ENCODE measurements at regions not wholly inside any gene's neighbourhood (a gene's known extent, or its start where the extent isn't known, plus 50 kb on each side); places are given as distances from the start of the nearest gene placed in this dataset.

GRCh38 chr5:104267320-104268015, 704.9 kb upstream of the NUDT12 start:
- Histone ChIP-seq H3K36me3 (ENCODE audit: control insufficient read depth in 1 of 2, insufficient read depth in 2 of 2, low read length in 2 of 2) (no peaks in the 10 kb centered on the region), H4K20me1 (ENCODE audit: insufficient read depth) (no peaks in the 10 kb centered on the region), H3K9me2 (ENCODE audit: insufficient read depth) (no peaks in the 10 kb centered on the region), H3K27me3 (ENCODE audit: insufficient read depth, low read length) (no peaks in the 10 kb centered on the region), H3K4me2 (ENCODE audit: low read length) (no peak overlapping the region), H3K4me1 (ENCODE audit: control insufficient read depth in 1 of 2, insufficient read depth in 2 of 2, low read length in 2 of 2) (0 out of 4 replicates have a peak, but pooled peaks cover 0 to 3% of the 10 kb centered on the region in 2 experiments), H2AFZ (ENCODE audit: low read depth, low read length, poor library complexity, severe bottlenecking) (no peak overlapping the region), H3K79me2 (ENCODE audit: insufficient read depth, low read length) (no peaks in the 10 kb centered on the region), H3K4me3 (replicated peaks in 1 of 2; ENCODE audit: low read depth in 1 of 2, low read length in 2 of 2) (no peak overlapping the region), H3K27ac (ENCODE audit: low read depth, low read length) (no peak overlapping the region), H3K9me3 (ENCODE audit: control insufficient read depth in 1 of 2, insufficient read depth in 1 of 2, low read depth in 1 of 2, low read length in 2 of 2) (no peaks in the 10 kb centered on the region), H3K9ac (ENCODE audit: low read length) (no peak overlapping the region)
- intact Hi-C loops (cut with micrococcal nuclease): no loop called here
- no peak for ATAC-seq
- no peak for DNase-seq (ENCODE audit: low read depth, low spot score)
- ChIA-PET POLR2A (no interaction called here), CTCF (no interaction called here), RAD21 (ENCODE audit: low non-redundant PET in 1 of 2, low total read pairs in 2 of 2, uncharacterized antibody in 2 of 2, unreplicated experiment in 2 of 2) (no interaction called here)
- TF ChIP-seq EGR1 (IDR thresholded peaks at IDR 0.05; ENCODE audit: low read depth) (no peak), EZH2phosphoT487 (IDR thresholded peaks at IDR 0.05; ENCODE audit: borderline replicate concordance) (no peak), ZNF274 (IDR thresholded peaks at IDR 0.05; ENCODE audit: low read depth, low read length) (no peak)
- BruUV-seq (replicated peaks): no TSS peak

GRCh38 chr5:104266161-104266560, 703.6 kb upstream of the NUDT12 start:
- Histone ChIP-seq H3K27ac (ENCODE audit: low read depth, low read length) (no peak overlapping the region), H3K36me3 (ENCODE audit: control insufficient read depth in 1 of 2, insufficient read depth in 2 of 2, low read length in 2 of 2) (no peaks in the 10 kb centered on the region), H3K9ac (ENCODE audit: low read length) (no peak overlapping the region), H3K9me2 (ENCODE audit: insufficient read depth) (no peaks in the 10 kb centered on the region), H3K27me3 (ENCODE audit: insufficient read depth, low read length) (no peaks in the 10 kb centered on the region), H3K4me1 (ENCODE audit: control insufficient read depth in 1 of 2, insufficient read depth in 2 of 2, low read length in 2 of 2) (0 out of 4 replicates have a peak, but pooled peaks cover 0 to 3% of the 10 kb centered on the region in 2 experiments), H2AFZ (ENCODE audit: low read depth, low read length, poor library complexity, severe bottlenecking) (no peak overlapping the region), H3K79me2 (ENCODE audit: insufficient read depth, low read length) (no peaks in the 10 kb centered on the region), H3K9me3 (ENCODE audit: control insufficient read depth in 1 of 2, insufficient read depth in 1 of 2, low read depth in 1 of 2, low read length in 2 of 2) (no peaks in the 10 kb centered on the region), H4K20me1 (ENCODE audit: insufficient read depth) (no peaks in the 10 kb centered on the region), H3K4me3 (replicated peaks in 1 of 2; ENCODE audit: low read depth in 1 of 2, low read length in 2 of 2) (no peak overlapping the region), H3K4me2 (ENCODE audit: low read length) (no peak overlapping the region)
- ChIA-PET CTCF (no interaction called here), POLR2A (no interaction called here), RAD21 (ENCODE audit: low non-redundant PET in 1 of 2, low total read pairs in 2 of 2, uncharacterized antibody in 2 of 2, unreplicated experiment in 2 of 2) (no interaction called here)
- no TSS peak for BruUV-seq (replicated peaks)
- intact Hi-C loops (cut with micrococcal nuclease): no loop called here
- ATAC-seq (no peak), DNase-seq (ENCODE audit: low read depth, low spot score) (no peak)
- TF ChIP-seq POLR2A (IDR thresholded peaks at IDR 0.05; ENCODE audit: borderline replicate concordance, extremely low read depth, insufficient read depth, insufficient read length) (no peak), ZNF274 (IDR thresholded peaks at IDR 0.05; ENCODE audit: low read depth, low read length) (no peak), EZH2 (IDR thresholded peaks at IDR 0.05) (no peak), ATF3 (IDR thresholded peaks at IDR 0.05) (no peak), POLR2AphosphoS5 (IDR thresholded peaks at IDR 0.05; ENCODE audit: low read depth, low read length) (no peak), TCF7L2 (IDR thresholded peaks at IDR 0.05; ENCODE audit: borderline replicate concordance, extremely low read depth, insufficient read depth, insufficient read length) (no peak), MAX (IDR thresholded peaks at IDR 0.05) (no peak), CBX3 (IDR thresholded peaks at IDR 0.05; ENCODE audit: low read depth) (no peak), JUND (IDR thresholded peaks at IDR 0.05) (no peak), EGR1 (IDR thresholded peaks at IDR 0.05; ENCODE audit: low read depth) (no peak), ZBTB33 (IDR thresholded peaks at IDR 0.05; ENCODE audit: extremely low read depth, insufficient replicate concordance, low read length) (no peak), YY1 (IDR thresholded peaks at IDR 0.05; ENCODE audit: extremely low read depth, insufficient replicate concordance, low read depth, low read length) (no peak), RAD21 (IDR thresholded peaks at IDR 0.05; ENCODE audit: low read depth) (no peak)

Data from HCT116 (cell line).